Activated T-helper 2 cell treated with anti-CD3 and anti-CD28 coated beads, Interferon-gamma antibody, Interleukin-2, Interleukin-4, amounts not matched to agents 10 μg/mL and 5 μg/mL and 100 μg/mL, durations not matched to agents 14 hours and 24 hours and 36 hours (primary cell): ENCODE measurements at regions not wholly inside any gene's neighbourhood (a gene's known extent, or its start where the extent isn't known, plus 50 kb on each side); places are given as distances from the start of the nearest gene placed in this dataset.
"Not testable (repeated sequence)": the region's sequence is repeated elsewhere in the genome, so short reads cannot be mapped to it uniquely, and the experiment has no call there.

Source experiments
- DNase-seq: peaks from one replicate; pipeline ENCODE4 v3.0.0; 2021; ENCODE audit warnings: low spot score
- H3K27ac Mint-ChIP-seq: one replicate; pipeline ENCODE4 v1.8.0; 2021; ENCODE audit warnings: mixed read lengths
- H3K27me3 Mint-ChIP-seq: one replicate; pipeline ENCODE4 v1.8.0; 2021; ENCODE audit warnings: low read depth, mixed read lengths
- H3K36me3 Mint-ChIP-seq: one replicate; pipeline ENCODE4 v1.8.0; 2021; ENCODE audit warnings: low read depth, mixed read lengths
- H3K4me1 Mint-ChIP-seq: one replicate; pipeline ENCODE4 v1.8.0; 2021; ENCODE audit warnings: low read depth, mixed read lengths
- H3K4me3 Mint-ChIP-seq: one replicate; pipeline ENCODE4 v1.8.0; 2021; ENCODE audit warnings: low read depth, mild to moderate bottlenecking, moderate library complexity, mixed read lengths
- H3K9me3 Mint-ChIP-seq: one replicate; pipeline ENCODE4 v1.8.0; 2021; ENCODE audit warnings: mixed read lengths
- intact Hi-C: fragments of 100-400 bp; cut with micrococcal nuclease; formaldehyde crosslinking; loops from one replicate; pipeline ENCODE4 v1.15.1; 2023

DNA sequence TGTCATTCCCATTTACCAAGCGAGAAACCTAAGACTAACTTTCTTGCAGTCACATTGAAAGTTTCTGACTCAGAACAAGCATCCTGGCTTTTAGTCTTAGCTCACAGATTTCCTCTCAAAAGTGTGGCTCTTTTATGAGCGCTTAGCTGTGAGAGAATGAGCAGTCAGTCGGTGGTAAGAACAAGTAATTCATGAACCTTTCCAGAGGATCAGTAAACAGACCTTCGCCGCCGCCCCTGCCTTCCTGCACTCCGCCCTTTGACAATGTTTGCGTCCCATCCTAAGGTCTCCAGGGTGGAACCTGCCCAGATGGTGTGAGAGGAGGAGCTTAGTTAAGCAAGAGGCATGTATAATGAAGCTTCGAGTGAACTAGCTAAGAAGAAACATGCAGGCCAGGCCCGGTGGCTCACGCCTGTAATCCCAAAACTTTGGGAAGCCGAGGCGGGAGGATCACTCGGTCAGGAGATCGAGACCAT lies 142.4 kb downstream of the GLUL start:
- H3K4me1 Mint-ChIP-seq: peaks cover 16% of the 10 kb centered on the region
- peak; percentile 18 for DNase-seq
- intact Hi-C loops: loop anchor here (2.0 to 10.0 kb wide), 3 partner anchors 53 to 104 kb away; no protein-coding TSS in a partner anchor
- no peaks in the 10 kb centered on the region for H3K36me3 Mint-ChIP-seq
- H3K4me3 Mint-ChIP-seq: no peak overlapping the region
- peak overlapping the region; percentile 80 for H3K27ac Mint-ChIP-seq
- H3K27me3 Mint-ChIP-seq: peaks cover 6% of the 10 kb centered on the region
- H3K9me3 Mint-ChIP-seq: no peaks in the 10 kb centered on the region

DNA sequence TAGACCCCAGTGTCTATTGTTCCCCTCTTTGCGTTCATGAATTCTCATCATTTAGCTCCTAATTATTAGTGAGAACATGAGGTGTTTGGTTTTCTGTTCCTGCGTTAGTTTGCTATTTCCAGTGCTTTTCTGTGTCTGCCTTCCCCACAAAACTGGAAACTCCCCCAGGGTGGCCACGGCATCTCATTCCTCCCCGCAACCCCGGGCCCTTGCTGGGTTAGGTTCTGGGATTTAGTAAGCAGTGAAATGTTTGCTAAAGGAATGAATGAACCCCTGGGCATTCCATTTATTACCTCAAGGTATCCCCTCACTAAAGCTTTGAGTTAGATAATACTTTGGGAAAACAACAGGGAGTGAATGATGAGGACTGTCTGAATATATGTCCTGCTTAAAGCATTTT lies 142.9 kb downstream of the GLUL start:
- DNase-seq: no peak
- Mint-ChIP-seq H3K27me3 (peaks cover 6% of the 10 kb centered on the region), H3K4me3 (no peak overlapping the region), H3K9me3 (no peaks in the 10 kb centered on the region), H3K36me3 (no peaks in the 10 kb centered on the region), H3K4me1 (peaks cover 16% of the 10 kb centered on the region), H3K27ac (peak overlapping the region; percentile 47)
- intact Hi-C loops: loop anchor here (2.0 to 10.0 kb wide), 3 partner anchors 54 to 104 kb away; no protein-coding TSS in a partner anchor

DNA sequence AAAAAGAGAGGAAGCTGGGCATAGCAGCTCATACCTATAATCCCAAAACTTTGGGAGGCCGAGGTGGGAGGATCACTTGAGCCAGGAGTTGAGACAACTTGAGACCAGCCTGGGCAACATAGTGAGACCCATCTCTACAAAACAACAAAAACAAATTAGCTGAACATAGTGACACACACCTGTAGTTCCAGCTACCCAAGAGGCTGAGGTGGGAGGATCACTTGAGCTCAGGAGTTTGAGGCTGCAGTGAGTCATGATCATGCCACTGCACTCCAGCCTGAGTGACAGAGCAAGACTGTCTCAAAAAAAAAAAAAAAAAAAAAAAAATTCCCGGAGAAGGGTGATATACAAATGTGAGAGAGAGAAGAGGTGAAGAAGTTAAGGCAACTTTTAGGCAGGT lies 143.8 kb downstream of the GLUL start:
- H3K9me3 Mint-ChIP-seq, DNase-seq, H3K4me3 Mint-ChIP-seq, H3K36me3 Mint-ChIP-seq, H3K27me3 Mint-ChIP-seq, H3K27ac Mint-ChIP-seq: not testable (repeated sequence)
- intact Hi-C loops: loop anchor here (2.0 to 10.0 kb wide), 3 partner anchors 54 to 103 kb away; no protein-coding TSS in a partner anchor
- H3K4me1 Mint-ChIP-seq: peaks cover 16% of the 10 kb centered on the region

DNA sequence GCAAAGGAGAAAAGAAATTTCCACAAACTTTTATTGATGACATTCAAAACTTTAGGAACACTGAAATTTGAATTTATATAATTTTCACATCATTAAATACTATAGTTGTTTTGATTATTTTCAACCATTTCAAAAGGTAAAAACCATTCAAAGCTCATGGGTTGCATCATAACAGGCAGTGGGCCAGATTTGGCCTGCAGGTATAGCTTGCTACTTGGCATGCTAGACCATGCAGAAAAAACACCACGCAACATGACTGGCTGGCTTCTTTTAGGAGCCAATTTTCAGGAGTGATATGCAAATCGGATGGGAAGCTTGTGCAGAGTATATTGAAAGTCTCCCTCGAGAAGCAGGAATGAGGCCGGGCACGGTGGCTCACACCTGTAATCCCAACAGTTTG lies 144.8 kb downstream of the GLUL start:
- DNase-seq: no peak
- Mint-ChIP-seq H3K36me3 (no peaks in the 10 kb centered on the region), H3K27ac (no peak overlapping the region), H3K4me1 (peaks cover 16% of the 10 kb centered on the region), H3K27me3 (peaks cover 8% of the 10 kb centered on the region), H3K9me3 (no peaks in the 10 kb centered on the region), H3K4me3 (no peak overlapping the region)
- intact Hi-C loops: loop anchor here (5.0 to 10.0 kb wide), 2 partner anchors 56 to 102 kb away; no protein-coding TSS in a partner anchor

DNA sequence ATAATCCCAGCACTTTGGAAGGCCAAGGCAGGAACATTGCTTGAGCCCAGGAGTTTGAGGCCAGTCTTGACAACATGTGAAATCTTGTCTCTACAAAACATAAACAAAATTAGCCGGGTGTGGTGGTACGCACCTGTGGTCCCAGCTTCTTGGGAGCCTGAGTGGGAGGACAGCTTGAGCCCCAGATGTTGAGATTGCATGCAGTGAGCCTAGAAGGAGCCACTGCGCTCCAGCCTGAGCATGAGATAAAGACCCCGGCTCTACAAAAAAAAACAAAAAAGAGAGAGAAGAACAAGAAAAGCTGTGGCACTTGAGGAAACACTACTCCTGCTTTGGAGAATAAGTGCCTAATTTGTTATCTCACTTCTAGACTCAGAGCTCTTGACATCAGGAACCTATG lies 146.6 kb downstream of the GLUL start:
- Mint-ChIP-seq H3K27me3 (peaks cover 15% of the 10 kb centered on the region), H3K36me3 (no peaks in the 10 kb centered on the region), H3K27ac (no peak overlapping the region), H3K9me3 (no peaks in the 10 kb centered on the region), H3K4me3 (no peak overlapping the region), H3K4me1 (peaks cover 13% of the 10 kb centered on the region)
- intact Hi-C loops: loop anchor here (5.0 to 10.0 kb wide), 2 partner anchors 57 to 100 kb away; no protein-coding TSS in a partner anchor
- no peak for DNase-seq

DNA sequence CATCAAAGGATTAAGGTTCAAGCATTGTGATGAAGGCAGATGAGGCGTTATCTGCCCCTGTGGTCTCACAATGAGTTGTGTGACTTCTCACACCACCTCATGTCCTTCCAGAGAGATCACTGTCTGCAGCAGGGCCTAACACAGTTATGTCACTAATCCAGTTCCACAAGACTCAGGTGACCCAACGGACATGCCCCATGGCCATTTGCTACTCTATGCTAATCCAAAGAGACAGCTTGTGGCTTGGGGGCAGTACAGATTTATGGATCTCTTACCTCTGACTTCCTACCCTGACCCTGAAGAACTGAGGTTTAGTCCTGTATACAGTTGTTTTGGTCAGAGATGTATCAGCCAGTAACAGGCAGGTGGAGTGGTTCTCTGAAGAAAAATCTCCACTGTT lies 147.1 kb downstream of the GLUL start:
- H3K4me1 Mint-ChIP-seq: peaks cover 11% of the 10 kb centered on the region
- DNase-seq: no peak
- intact Hi-C loops: loop anchor here (10.0 kb wide), 1 partner anchor 100 kb away; no protein-coding TSS in a partner anchor
- H3K27ac Mint-ChIP-seq: no peak overlapping the region
- no peaks in the 10 kb centered on the region for H3K9me3 Mint-ChIP-seq
- H3K36me3 Mint-ChIP-seq: no peaks in the 10 kb centered on the region
- peaks cover 17% of the 10 kb centered on the region for H3K27me3 Mint-ChIP-seq
- H3K4me3 Mint-ChIP-seq: no peak overlapping the region

DNA sequence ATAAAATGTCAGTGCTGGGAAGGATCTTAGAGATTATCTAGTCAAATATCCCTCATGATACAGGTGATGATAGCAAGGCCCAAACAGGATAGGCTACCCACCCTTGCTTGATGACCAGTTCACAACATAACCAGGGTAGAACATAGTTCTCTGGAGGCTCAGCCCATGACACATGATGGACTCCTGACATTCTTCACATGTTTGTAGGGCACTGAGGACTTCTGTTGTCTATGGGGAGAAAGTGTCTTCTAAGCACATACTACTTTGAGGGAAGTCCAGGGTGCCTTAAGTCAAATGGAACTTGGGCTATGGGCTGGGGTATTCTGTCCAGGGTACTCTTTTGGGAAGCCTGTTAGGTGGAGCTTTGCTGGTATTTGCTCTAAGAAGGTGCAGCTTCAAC lies 148.9 kb downstream of the GLUL start:
- DNase-seq: no peak
- H3K27me3 Mint-ChIP-seq: peaks cover 17% of the 10 kb centered on the region
- no peaks in the 10 kb centered on the region for H3K36me3 Mint-ChIP-seq
- intact Hi-C loops: loop anchor here (10.0 kb wide), 1 partner anchor 98 kb away; no protein-coding TSS in a partner anchor
- no peak overlapping the region for H3K27ac Mint-ChIP-seq
- no peaks in the 10 kb centered on the region for H3K4me1 Mint-ChIP-seq
- H3K4me3 Mint-ChIP-seq: no peak overlapping the region
- H3K9me3 Mint-ChIP-seq: no peaks in the 10 kb centered on the region

DNA sequence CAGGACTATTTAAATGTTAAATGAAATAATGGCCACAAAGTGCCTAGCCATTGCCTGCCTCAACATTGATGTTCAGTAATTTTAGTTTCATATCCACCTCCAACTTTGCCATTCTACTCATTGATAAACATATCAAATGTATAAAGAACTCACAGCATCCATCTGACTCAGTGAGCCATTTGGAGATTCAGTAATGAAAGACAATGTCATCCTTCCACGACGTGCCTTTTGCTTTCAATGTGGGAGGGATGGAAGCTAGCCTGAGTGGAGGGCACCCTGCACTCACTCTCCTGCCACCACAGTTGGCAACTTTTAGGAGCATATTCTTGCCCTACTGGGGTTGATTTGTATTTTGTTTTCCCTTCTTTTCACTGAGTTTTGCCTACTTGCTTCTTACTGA lies 151.5 kb downstream of the GLUL start:
- Mint-ChIP-seq H3K4me1 (peaks cover 5% of the 10 kb centered on the region), H3K27ac (no peak overlapping the region), H3K27me3 (peaks cover 13% of the 10 kb centered on the region), H3K36me3 (no peaks in the 10 kb centered on the region), H3K9me3 (no peaks in the 10 kb centered on the region), H3K4me3 (no peak overlapping the region)
- intact Hi-C loops: loop anchor here (10.0 kb wide), 1 partner anchor 95 kb away; no protein-coding TSS in a partner anchor
- DNase-seq: no peak

DNA sequence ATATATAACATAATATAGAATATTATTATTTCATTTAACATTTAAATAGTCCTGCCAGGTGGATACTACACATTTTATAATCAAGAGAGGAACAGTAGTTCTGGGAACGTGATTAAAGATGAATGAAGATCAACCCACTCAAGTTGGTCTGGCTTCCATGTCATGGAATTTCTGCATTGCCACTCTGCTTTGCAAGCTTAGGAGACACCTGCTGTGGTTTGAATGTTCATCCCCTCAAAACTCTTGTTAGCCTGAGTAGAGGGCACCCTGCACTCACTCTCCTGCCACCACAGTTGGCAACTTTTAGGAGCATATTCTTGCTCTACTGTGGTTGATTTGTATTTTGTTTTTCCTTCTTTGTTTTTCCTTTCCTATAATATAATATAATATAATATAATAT lies 153.2 kb downstream of the GLUL start:
- intact Hi-C loops: no loop called here
- H3K27ac Mint-ChIP-seq: no peak overlapping the region
- no peak overlapping the region for H3K4me3 Mint-ChIP-seq
- peaks cover 5% of the 10 kb centered on the region for H3K4me1 Mint-ChIP-seq
- DNase-seq: no peak
- no peaks in the 10 kb centered on the region for H3K36me3 Mint-ChIP-seq
- peaks cover 13% of the 10 kb centered on the region for H3K27me3 Mint-ChIP-seq
- no peaks in the 10 kb centered on the region for H3K9me3 Mint-ChIP-seq

DNA sequence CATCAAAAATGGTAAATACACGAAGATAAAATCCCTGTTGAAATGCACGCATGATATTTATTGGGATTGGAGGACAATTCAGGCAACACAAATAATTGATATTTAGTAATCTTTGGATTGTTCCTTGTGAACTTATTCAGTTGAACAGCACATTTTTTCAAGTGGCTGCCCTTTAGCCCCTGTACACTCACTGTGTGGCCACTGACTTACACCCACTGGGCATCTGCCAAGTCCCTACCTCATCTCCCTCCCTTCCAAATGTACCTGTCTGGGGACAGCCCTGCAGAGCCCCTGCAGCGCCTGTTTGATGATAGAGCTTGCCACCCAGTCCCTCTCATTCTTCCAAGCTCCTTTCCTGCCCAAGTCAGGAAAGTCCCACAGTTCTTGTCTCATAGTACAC lies 154.3 kb downstream of the GLUL start:
- Mint-ChIP-seq H3K9me3 (no peaks in the 10 kb centered on the region), H3K4me1 (peaks cover 5% of the 10 kb centered on the region), H3K4me3 (no peak overlapping the region), H3K27ac (no peak overlapping the region), H3K36me3 (no peaks in the 10 kb centered on the region), H3K27me3 (peaks cover 12% of the 10 kb centered on the region)
- no peak for DNase-seq
- intact Hi-C loops: no loop called here

DNA sequence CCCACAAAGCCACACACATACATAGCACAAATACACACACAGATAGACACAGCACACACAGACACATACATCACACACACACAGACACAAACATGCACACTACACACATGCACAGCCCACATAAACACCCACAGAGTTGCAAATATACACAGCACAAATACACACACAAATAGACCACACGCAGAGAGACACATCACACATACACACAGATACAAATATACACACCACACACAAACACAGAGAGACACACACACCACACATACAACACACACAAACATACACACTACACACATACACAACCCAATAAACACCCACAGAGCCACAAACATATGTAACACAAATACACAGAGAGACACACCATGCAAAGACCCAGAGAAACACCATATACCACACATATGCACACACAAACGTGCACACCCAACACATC lies 154.9 kb downstream of the GLUL start:
- H3K36me3 Mint-ChIP-seq: no peaks in the 10 kb centered on the region
- DNase-seq: no peak
- peaks cover 5% of the 10 kb centered on the region for H3K4me1 Mint-ChIP-seq
- H3K27me3 Mint-ChIP-seq: peaks cover 12% of the 10 kb centered on the region
- intact Hi-C loops: no loop called here
- no peaks in the 10 kb centered on the region for H3K9me3 Mint-ChIP-seq
- no peak overlapping the region for H3K4me3 Mint-ChIP-seq
- no peak overlapping the region for H3K27ac Mint-ChIP-seq

DNA sequence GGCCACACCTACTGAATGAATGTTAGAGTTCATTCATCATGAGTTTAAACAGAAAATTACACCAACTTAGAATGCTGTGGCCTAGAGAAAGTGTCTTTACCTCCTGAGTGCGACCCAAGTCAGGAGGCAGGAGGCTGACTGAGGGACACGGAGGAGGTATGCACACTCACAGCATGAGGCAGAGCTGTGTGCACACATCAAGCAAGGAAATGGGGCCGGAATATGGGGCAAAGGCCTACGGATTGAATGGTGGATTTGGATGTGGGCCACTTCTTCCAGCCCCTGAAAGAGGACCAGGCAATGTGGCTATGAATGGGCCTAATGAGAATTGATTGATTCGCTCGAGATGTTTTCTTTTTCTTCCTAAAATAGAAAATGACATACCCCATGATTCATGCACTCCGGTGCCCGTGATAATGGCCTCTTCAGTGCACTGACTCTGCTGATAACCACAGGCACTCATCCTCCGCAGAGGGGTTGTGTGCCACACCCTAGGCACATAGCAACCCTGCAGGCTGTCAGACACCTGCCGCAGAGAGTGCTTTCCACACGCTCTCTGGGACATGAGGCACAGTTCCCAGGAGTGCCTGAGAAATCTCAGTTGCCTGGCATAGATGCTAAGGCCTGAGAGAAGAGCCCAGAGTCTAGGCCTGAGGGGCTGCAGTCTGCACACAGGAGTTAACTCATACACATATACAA lies 155.5 kb downstream of the GLUL start:
- intact Hi-C loops: no loop called here
- Mint-ChIP-seq H3K9me3 (no peaks in the 10 kb centered on the region), H3K4me1 (peaks cover 5% of the 10 kb centered on the region), H3K27ac (no peak overlapping the region), H3K4me3 (no peak overlapping the region), H3K36me3 (no peaks in the 10 kb centered on the region), H3K27me3 (peaks cover 8% of the 10 kb centered on the region)
- DNase-seq: no peak

DNA sequence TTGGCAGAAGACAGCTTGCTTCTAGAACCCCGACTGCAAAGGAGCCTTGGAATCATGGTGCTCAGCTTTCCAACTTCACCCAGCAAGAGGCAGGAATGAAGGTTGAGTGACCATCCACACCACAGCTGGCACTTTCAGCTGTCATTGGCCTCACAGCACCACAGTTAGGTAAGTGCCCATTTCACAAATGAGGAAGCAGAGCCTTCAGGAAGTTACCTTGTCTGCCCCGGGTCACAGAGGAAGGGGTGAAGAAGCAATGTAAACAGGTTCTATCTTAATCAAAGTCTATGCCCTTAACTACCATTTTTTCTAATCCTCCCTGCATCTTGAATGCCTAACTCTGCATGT lies 156.0 kb downstream of the GLUL start:
- Mint-ChIP-seq H3K27ac (no peak overlapping the region), H3K36me3 (no peaks in the 10 kb centered on the region), H3K4me3 (no peak overlapping the region), H3K9me3 (no peaks in the 10 kb centered on the region), H3K27me3 (peaks cover 8% of the 10 kb centered on the region), H3K4me1 (peaks cover 5% of the 10 kb centered on the region)
- DNase-seq: no peak
- intact Hi-C loops: no loop called here
